PC-9 (cell line): ENCODE measurements at regions not wholly inside any gene's neighbourhood (a gene's known extent, or its start where the extent isn't known, plus 50 kb on each side); places are given as distances from the start of the nearest gene placed in this dataset.

Experiments
- CTCF ChIP-seq: fragments of 200-600 bp; sonication (generic); conservative IDR thresholded peaks from 2 replicates; pipeline ENCODE4 v1.6.1; 2017; ENCODE audit warnings: mixed run types, antibody characterized with exemption, mild to moderate bottlenecking, moderate library complexity
- EZH2 ChIP-seq: fragments of 200-600 bp; sonication (generic); IDR thresholded peaks from 2 replicates; pipeline ENCODE4 v1.8.0; 2017; ENCODE audit warnings: antibody characterized with exemption, low read depth

- TF ChIP-seq CTCF (no peak), EZH2 (no peak)
Measured at GRCh38 chr4:66681962-66682361, 863.3 kb downstream of the CENPC start.
